MCF 10A (cell line): ENCODE measurements at regions not wholly inside any gene's neighbourhood (a gene's known extent, or its start where the extent isn't known, plus 50 kb on each side); places are given as distances from the start of the nearest gene placed in this dataset.

Source experiments
- BruUV-seq: library from RNA; stranded (reverse); fragments of 400-500 nt; replicated peaks from 2 replicates; lab custom pipeline; 2021; lab: Mats Ljungman, UMichigan
- CTCF ChIA-PET: fragments of 300-600 bp; sonication (Branson Sonifier 250); formaldehyde crosslinking; extraction: SDS; loops from one replicate; lab custom pipeline; 2021; ENCODE audit warnings: antibody characterized with exemption, inconsistent platforms; lab: Yijun Ruan, JAX
- POLR2A ChIA-PET: fragments of 300-600, 350-650 bp; sonication (Branson Sonifier 250); formaldehyde crosslinking; extraction: SDS; loops from one replicate; lab custom pipeline; 2020; ENCODE audit warnings: antibody characterized with exemption, inconsistent platforms; lab: Yijun Ruan, JAX
- DNase-seq: peaks from one replicate; pipeline ENCODE4 v3.0.0-alpha.2; 2018; ENCODE audit not compliant: unreplicated experiment
- H3K27ac Mint-ChIP-seq: one replicate; pipeline ENCODE4 v1.8.0; 2022; ENCODE audit warnings: mild to moderate bottlenecking, low read depth, mixed read lengths; ENCODE audit not compliant: unreplicated experiment
- H3K27me3 Mint-ChIP-seq: one replicate; pipeline ENCODE4 v1.8.0; 2022; ENCODE audit warnings: mixed read lengths; ENCODE audit not compliant: insufficient read depth, unreplicated experiment
- H3K36me3 Mint-ChIP-seq: one replicate; pipeline ENCODE4 v1.8.0; 2022; ENCODE audit warnings: mild to moderate bottlenecking, moderate library complexity, mixed read lengths; ENCODE audit not compliant: insufficient read depth, unreplicated experiment
- H3K4me1 Mint-ChIP-seq: one replicate; pipeline ENCODE4 v1.8.0; 2022; ENCODE audit warnings: mixed read lengths; ENCODE audit not compliant: insufficient read depth, unreplicated experiment
- H3K4me3 Mint-ChIP-seq: one replicate; pipeline ENCODE4 v1.8.0; 2022; ENCODE audit warnings: mild to moderate bottlenecking, moderate library complexity, mixed read lengths; ENCODE audit not compliant: unreplicated experiment
- H3K9me3 Mint-ChIP-seq: one replicate; pipeline ENCODE4 v1.8.0; 2022; ENCODE audit warnings: mixed read lengths; ENCODE audit not compliant: unreplicated experiment
- CTCF ChIP-seq: fragments of 200-600 bp; IDR thresholded peaks from one replicate; pipeline ENCODE4 v1.8.0; 2022; ENCODE audit warnings: antibody characterized with exemption, mild to moderate bottlenecking; ENCODE audit not compliant: unreplicated experiment
- intact Hi-C: fragments of 100-400 bp; cut with micrococcal nuclease; formaldehyde crosslinking; loops from 2 replicates; pipeline ENCODE4 v1.14.1; 2022

- POLR2A ChIA-PET, result no interaction called here
- CTCF ChIA-PET, result interaction anchor here (0.9 kb wide), 1 partner anchor 78 kb away, joined by 4 read pairs; no protein-coding TSS in a partner anchor
- Mint-ChIP-seq H3K4me1 (no peaks in the 10 kb centered on the region), H3K36me3 (no peaks in the 10 kb centered on the region), H3K4me3 (no peak overlapping the region), H3K9me3 (no peaks in the 10 kb centered on the region), H3K27ac (no peak overlapping the region), H3K27me3 (no peaks in the 10 kb centered on the region)
- BruUV-seq, result no TSS peak
- DNase-seq, result no peak
- TF ChIP-seq CTCF, result no peak
- intact Hi-C loops, result no loop called here
These were observed 385.8 kb downstream of the ETV1 start for GRCh38 chr7:13603661-13604060.

GRCh38 chr7:13604178-13604577, 385.3 kb downstream of the ETV1 start:
- TF ChIP-seq CTCF, result no peak
- CTCF ChIA-PET, result interaction anchor here (0.6 kb wide), 1 partner anchor 10 kb away, joined by 4 read pairs; no protein-coding TSS in a partner anchor
- DNase-seq, result no peak

GRCh38 chr7:13610372-13610771, 379.1 kb downstream of the ETV1 start:
- Mint-ChIP-seq H3K4me1 (no peaks in the 10 kb centered on the region), H3K27me3 (peaks cover 4% of the 10 kb centered on the region), H3K4me3 (no peak overlapping the region), H3K27ac (no peak overlapping the region), H3K36me3 (no peaks in the 10 kb centered on the region), H3K9me3 (no peaks in the 10 kb centered on the region)
- ChIA-PET POLR2A (no interaction called here), CTCF (no interaction called here)
- TF ChIP-seq CTCF, result no peak
- intact Hi-C loops, result no loop called here
- BruUV-seq, result no TSS peak
- no peak for DNase-seq

More at GRCh38 chr7:13604178-13604577, 385.3 kb downstream of the ETV1 start:
- Mint-ChIP-seq H3K27ac (no peak overlapping the region), H3K36me3 (no peaks in the 10 kb centered on the region), H3K4me3 (no peak overlapping the region), H3K9me3 (no peaks in the 10 kb centered on the region), H3K27me3 (no peaks in the 10 kb centered on the region), H3K4me1 (no peaks in the 10 kb centered on the region)
- POLR2A ChIA-PET, result no interaction called here
- intact Hi-C loops, result no loop called here
- BruUV-seq, result no TSS peak

- no TSS peak for BruUV-seq
- ChIA-PET CTCF (no interaction called here), POLR2A (no interaction called here)
- Mint-ChIP-seq H3K36me3 (no peaks in the 10 kb centered on the region), H3K4me3 (no peak overlapping the region), H3K9me3 (no peaks in the 10 kb centered on the region), H3K27me3 (peaks cover 8% of the 10 kb centered on the region), H3K27ac (no peak overlapping the region), H3K4me1 (no peaks in the 10 kb centered on the region)
- intact Hi-C loops, result no loop called here
- DNase-seq, result no peak
- TF ChIP-seq CTCF, result no peak
These were observed 373.8 kb downstream of the ETV1 start for GRCh38 chr7:13615679-13616078.
